ENCODE measurements at regions not wholly inside any gene's neighbourhood (a gene's known extent, or its start where the extent isn't known, plus 50 kb on each side); places are given as distances from the start of the nearest gene placed in this dataset.

GRCh38 chr14:39734306-39734705, 302.1 kb upstream of the FBXO33 start:
- Histone ChIP-seq H3K9me2 (no peaks in the 10 kb centered on the region), H3K4me2 (no peak overlapping the region), H3K9ac (no peak overlapping the region), H2AFZ (ENCODE audit: low read depth) (no peak overlapping the region), H3K9me3 (no peaks in the 10 kb centered on the region), H3K27me3 (ENCODE audit: insufficient read depth) (no peaks in the 10 kb centered on the region), H3K4me3 (ENCODE audit: low read depth in 2 of 2, low read length in 1 of 2) (no peak overlapping the region), H3K36me3 (replicated peaks in 1 of 2; ENCODE audit: control insufficient read depth in 1 of 2, insufficient read depth in 2 of 2, low read length in 1 of 2) (no peaks in the 10 kb centered on the region), H3K27ac (ENCODE audit: low read depth in 2 of 2, low read length in 1 of 2) (no peak overlapping the region), H3F3A (replicated peaks; ENCODE audit: insufficient read depth) (no peaks in the 10 kb centered on the region), H3K79me2 (ENCODE audit: insufficient read depth) (no peaks in the 10 kb centered on the region), H3K4me1 (ENCODE audit: control insufficient read depth in 1 of 2, insufficient read depth in 2 of 2, low read depth in 1 of 2, low read length in 1 of 2) (no peaks in the 10 kb centered on the region), H4K20me1 (ENCODE audit: insufficient read depth) (no peaks in the 10 kb centered on the region)
- DNase-seq: no peak
- TF ChIP-seq RFX5 (IDR thresholded peaks at IDR 0.05; ENCODE audit: low read length): no peak
- TF ChIP-seq USF1 (IDR thresholded peaks at IDR 0.05; ENCODE audit: borderline replicate concordance, low read depth): no peak
- TF ChIP-seq SIN3A (IDR thresholded peaks at IDR 0.05; ENCODE audit: borderline replicate concordance, low read depth, low read length): no peak
- TF ChIP-seq RXRA (IDR thresholded peaks at IDR 0.05; ENCODE audit: borderline replicate concordance, low read depth): no peak
- no peak for TF ChIP-seq NRF1 (IDR thresholded peaks at IDR 0.05; ENCODE audit: low read depth, low read length)
- no peak for TF ChIP-seq CTCF (IDR thresholded peaks at IDR 0.05)
- CTCF ChIA-PET: no interaction called here
- POLR2A ChIA-PET: no interaction called here

GRCh38 chr14:39733741-39734140, 301.5 kb upstream of the FBXO33 start:
- Histone ChIP-seq H3K27me3 (ENCODE audit: insufficient read depth) (no peaks in the 10 kb centered on the region), H4K20me1 (ENCODE audit: insufficient read depth) (no peaks in the 10 kb centered on the region), H3F3A (replicated peaks; ENCODE audit: insufficient read depth) (no peaks in the 10 kb centered on the region), H3K4me3 (ENCODE audit: low read depth in 2 of 2, low read length in 1 of 2) (no peak overlapping the region), H3K79me2 (ENCODE audit: insufficient read depth) (no peaks in the 10 kb centered on the region), H3K9me3 (no peaks in the 10 kb centered on the region), H3K27ac (ENCODE audit: low read depth in 2 of 2, low read length in 1 of 2) (no peak overlapping the region), H3K9me2 (no peaks in the 10 kb centered on the region), H3K36me3 (replicated peaks in 1 of 2; ENCODE audit: control insufficient read depth in 1 of 2, insufficient read depth in 2 of 2, low read length in 1 of 2) (no peaks in the 10 kb centered on the region), H3K9ac (no peak overlapping the region), H3K4me2 (no peak overlapping the region), H2AFZ (ENCODE audit: low read depth) (no peak overlapping the region), H3K4me1 (ENCODE audit: control insufficient read depth in 1 of 2, insufficient read depth in 2 of 2, low read depth in 1 of 2, low read length in 1 of 2) (no peaks in the 10 kb centered on the region)
- WGBS (ENCODE audit: low lambda C conversion rate): 10% methylated on average over 1 of the region's 1 CpG
- TF ChIP-seq JUND (IDR thresholded peaks at IDR 0.05) (no peak), MAX (IDR thresholded peaks at IDR 0.05; ENCODE audit: low read depth) (no peak), USF2 (IDR thresholded peaks at IDR 0.05; ENCODE audit: borderline replicate concordance, low read depth, low read length) (no peak), MXI1 (IDR thresholded peaks at IDR 0.05; ENCODE audit: low read depth, low read length) (no peak), CTCF (IDR thresholded peaks at IDR 0.05) (no peak), IRF3 (IDR thresholded peaks at IDR 0.05; ENCODE audit: low read depth, low read length) (no peak), FOXJ3 (CRISPR knock-in tag; IDR thresholded peaks at IDR 0.05) (no peak), RXRA (IDR thresholded peaks at IDR 0.05; ENCODE audit: borderline replicate concordance, low read depth) (no peak)
- ChIA-PET CTCF (no interaction called here), POLR2A (no interaction called here)
- DNase-seq: no peak
